WTC11 (cell line): ENCODE measurements at regions not wholly inside any gene's neighbourhood (a gene's known extent, or its start where the extent isn't known, plus 50 kb on each side); places are given as distances from the start of the nearest gene placed in this dataset.

ENCODE experiments used
- ATAC-seq: fragments of 200-7000 bp; cut with Tn5 transposase; 2 replicates; pipeline ENCODE4 v1.10.0; 2021; ENCODE audit warnings: mild to moderate bottlenecking, moderate library complexity
- CTCF ChIA-PET: fragments of 300-600 bp; sonication (Branson Sonifier 250); formaldehyde crosslinking; loops from one replicate; lab custom pipeline; 2021; ENCODE audit warnings: antibody characterized with exemption; lab: Charles Lee
- POLR2A ChIA-PET: fragments of 350-600 bp; sonication (Branson Sonifier 250); formaldehyde crosslinking; loops from one replicate; lab custom pipeline; 2021; ENCODE audit warnings: antibody characterized with exemption; lab: Charles Lee
- DNase-seq: peaks from one replicate; pipeline ENCODE4 v3.0.0; 2021; ENCODE audit warnings: low spot score
- H3K27ac Mint-ChIP-seq: 2 replicates; pipeline ENCODE4 v1.8.0; 2021; ENCODE audit warnings: mixed read lengths
- H3K27me3 Mint-ChIP-seq: 2 replicates; pipeline ENCODE4 v1.8.0; 2021; ENCODE audit warnings: low read depth, mild to moderate bottlenecking, moderate library complexity, mixed read lengths
- H3K36me3 Mint-ChIP-seq: 2 replicates; pipeline ENCODE4 v1.8.0; 2021; ENCODE audit warnings: mixed read lengths
- H3K4me1 Mint-ChIP-seq: 2 replicates; pipeline ENCODE4 v1.8.0; 2022; ENCODE audit warnings: mixed read lengths
- H3K4me3 Mint-ChIP-seq: 2 replicates; pipeline ENCODE4 v1.8.0; 2021; ENCODE audit warnings: mild to moderate bottlenecking, moderate library complexity, mixed read lengths
- H3K9me3 Mint-ChIP-seq: 2 replicates; pipeline ENCODE4 v1.8.0; 2021; ENCODE audit warnings: mixed read lengths
- ATF1 ChIP-seq: sonication (generic); formaldehyde crosslinking; IDR thresholded peaks from 2 replicates; pipeline ENCODE4 v1.8.1; 2023; ENCODE audit warnings: mild to moderate bottlenecking, moderate library complexity, missing genetic modification reagents
- CBFB ChIP-seq: sonication (generic); formaldehyde crosslinking; IDR thresholded peaks from 2 replicates; pipeline ENCODE4 v1.8.1; 2022; ENCODE audit warnings: mild to moderate bottlenecking, low read depth, missing genetic modification reagents
- E2F1 ChIP-seq: sonication (generic); formaldehyde crosslinking; IDR thresholded peaks from 2 replicates; pipeline ENCODE4 v1.8.0; 2022; ENCODE audit warnings: mild to moderate bottlenecking, missing genetic modification reagents
- FOXP4 ChIP-seq: sonication (generic); formaldehyde crosslinking; IDR thresholded peaks from 2 replicates; pipeline ENCODE4 v1.8.0; 2022; ENCODE audit warnings: mild to moderate bottlenecking, missing genetic modification reagents
- NFYB ChIP-seq: sonication (generic); formaldehyde crosslinking; conservative IDR thresholded peaks from 2 replicates; pipeline ENCODE4 v1.8.0; 2022; ENCODE audit warnings: low read depth, missing genetic modification reagents
- NR1H2 ChIP-seq: sonication (generic); formaldehyde crosslinking; IDR thresholded peaks from 2 replicates; pipeline ENCODE4 v1.9.0; 2021; ENCODE audit warnings: mild to moderate bottlenecking, moderate library complexity, missing genetic modification reagents
- PRDM15 ChIP-seq: sonication (generic); formaldehyde crosslinking; IDR thresholded peaks from 2 replicates; pipeline ENCODE4 v1.8.0; 2022; ENCODE audit warnings: missing genetic modification reagents
- SOX15 ChIP-seq: fragments of 250-450 bp; sonication (Bioruptor Pico); IDR thresholded peaks from 2 replicates; pipeline ENCODE4 v1.9.0; 2021; ENCODE audit warnings: mild to moderate bottlenecking
- TEAD4 ChIP-seq: sonication (generic); formaldehyde crosslinking; IDR thresholded peaks from 2 replicates; pipeline ENCODE4 v1.8.0; 2022; ENCODE audit warnings: mild to moderate bottlenecking, missing genetic modification reagents
- ZBTB43 ChIP-seq: sonication (generic); formaldehyde crosslinking; IDR thresholded peaks from 2 replicates; pipeline ENCODE4 v1.8.1; 2023; ENCODE audit warnings: mild to moderate bottlenecking, missing genetic modification reagents
- ZNF121 ChIP-seq: sonication (generic); formaldehyde crosslinking; IDR thresholded peaks from 2 replicates; pipeline ENCODE4 v1.8.0; 2023; ENCODE audit warnings: missing genetic modification reagents
- ZNF423 ChIP-seq: fragments of 250-450 bp; sonication (Bioruptor Pico); IDR thresholded peaks from 2 replicates; pipeline ENCODE4 v2.1.2; 2022; ENCODE audit warnings: mild to moderate bottlenecking, moderate library complexity
- TF ChIP-seq, protein P1 (sequence below): sonication (generic); formaldehyde crosslinking; IDR thresholded peaks from 2 replicates; pipeline ENCODE4 v1.8.0; 2023; ENCODE audit warnings: missing genetic modification reagents
- TF ChIP-seq, protein P2 (sequence below): fragments of 250-450 bp; sonication (Bioruptor Pico); IDR thresholded peaks from 2 replicates; pipeline ENCODE4 v1.9.0; 2021; ENCODE audit warnings: mild to moderate bottlenecking
- TF ChIP-seq, protein P3 (sequence below): sonication (generic); formaldehyde crosslinking; IDR thresholded peaks from 2 replicates; pipeline ENCODE4 v1.8.0; 2023; ENCODE audit warnings: missing genetic modification reagents, mild to moderate bottlenecking, borderline replicate concordance
- TF ChIP-seq, protein P4 (sequence below): fragments of 200-600 bp; IDR thresholded peaks from 2 replicates; pipeline ENCODE4 v1.8.0; 2022; ENCODE audit warnings: antibody characterized with exemption

DNA sequence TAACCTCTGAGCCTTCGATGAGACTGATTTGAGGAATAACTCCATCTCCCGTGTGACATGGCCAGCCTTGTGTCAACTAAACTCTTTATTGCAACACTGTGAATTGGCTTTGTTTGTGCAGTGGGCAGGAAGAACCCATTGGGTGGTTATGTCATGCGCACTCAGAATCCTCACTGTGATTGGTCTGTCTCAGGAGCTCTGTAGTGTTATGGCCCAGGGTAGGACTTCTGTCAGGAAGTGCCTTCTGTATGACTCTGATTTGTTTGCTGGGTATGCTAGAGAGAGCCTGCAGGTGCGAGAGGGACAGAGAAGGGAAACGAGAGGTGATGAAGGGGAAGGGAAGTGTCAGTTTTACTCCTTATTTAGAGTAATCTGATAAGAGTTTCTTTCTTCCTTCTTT, 71.5 kb upstream of the DCD start:
- H3K27ac Mint-ChIP-seq: no peak overlapping the region
- DNase-seq: no peak
- peaks cover 38% of the 10 kb centered on the region for H3K4me1 Mint-ChIP-seq
- TF ChIP-seq, protein P1, sequence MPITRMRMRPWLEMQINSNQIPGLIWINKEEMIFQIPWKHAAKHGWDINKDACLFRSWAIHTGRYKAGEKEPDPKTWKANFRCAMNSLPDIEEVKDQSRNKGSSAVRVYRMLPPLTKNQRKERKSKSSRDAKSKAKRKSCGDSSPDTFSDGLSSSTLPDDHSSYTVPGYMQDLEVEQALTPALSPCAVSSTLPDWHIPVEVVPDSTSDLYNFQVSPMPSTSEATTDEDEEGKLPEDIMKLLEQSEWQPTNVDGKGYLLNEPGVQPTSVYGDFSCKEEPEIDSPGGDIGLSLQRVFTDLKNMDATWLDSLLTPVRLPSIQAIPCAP: no peak
- TF ChIP-seq NR1H2: no peak
- 0 out of 2 replicates have a peak, but pooled peaks have one; percentile 25 for TF ChIP-seq NFYB
- TF ChIP-seq ATF1 (CRISPR knock-in tag): no peak
- no peak for TF ChIP-seq PRDM15
- no peak overlapping the region for H3K4me3 Mint-ChIP-seq
- H3K9me3 Mint-ChIP-seq: no peaks in the 10 kb centered on the region
- no peaks in the 10 kb centered on the region for H3K36me3 Mint-ChIP-seq
- ATAC-seq: peak; percentile 61
- H3K27me3 Mint-ChIP-seq: no peaks in the 10 kb centered on the region
- ChIA-PET POLR2A (no interaction called here), CTCF (interaction anchor here (1.2 to 2.0 kb wide), 4 partner anchors 18 to 147 kb away, joined by 3 to 5 read pairs (median 5); no protein-coding TSS in a partner anchor)

DNA sequence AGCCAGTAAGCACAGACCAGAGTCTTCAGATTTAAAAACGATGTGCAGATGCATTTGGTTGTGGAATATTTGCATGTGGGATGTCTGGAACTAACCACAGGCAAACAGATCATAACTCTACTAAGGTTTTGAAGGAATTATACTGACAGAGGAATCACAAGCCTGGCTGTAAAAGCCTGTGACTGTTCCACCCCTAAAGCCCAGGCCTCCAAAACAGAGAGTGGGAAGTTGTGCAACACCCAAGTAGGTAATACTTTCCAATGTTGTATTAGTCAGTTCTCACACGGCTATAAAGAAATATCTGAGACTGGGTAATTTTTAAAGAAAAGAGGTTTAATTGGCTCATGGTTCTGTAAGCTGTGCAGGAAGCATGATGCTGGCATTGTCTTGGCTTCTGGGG, 68.1 kb upstream of the DCD start:
- no peak overlapping the region for H3K4me3 Mint-ChIP-seq
- peaks cover 20% of the 10 kb centered on the region for H3K4me1 Mint-ChIP-seq
- H3K27me3 Mint-ChIP-seq: no peaks in the 10 kb centered on the region; the same call in 1 of the 2 replicates
- CTCF ChIA-PET: interaction anchor here (1.0 to 1.8 kb wide), 3 partner anchors 8 to 58 kb away, joined by 3 to 7 read pairs (median 4); no protein-coding TSS in a partner anchor
- no peaks in the 10 kb centered on the region for H3K36me3 Mint-ChIP-seq
- peaks cover 6% of the 10 kb centered on the region for H3K9me3 Mint-ChIP-seq
- DNase-seq: no peak
- ATAC-seq: no peak
- POLR2A ChIA-PET: no interaction called here
- no peak overlapping the region for H3K27ac Mint-ChIP-seq
- TF ChIP-seq, protein P2, sequence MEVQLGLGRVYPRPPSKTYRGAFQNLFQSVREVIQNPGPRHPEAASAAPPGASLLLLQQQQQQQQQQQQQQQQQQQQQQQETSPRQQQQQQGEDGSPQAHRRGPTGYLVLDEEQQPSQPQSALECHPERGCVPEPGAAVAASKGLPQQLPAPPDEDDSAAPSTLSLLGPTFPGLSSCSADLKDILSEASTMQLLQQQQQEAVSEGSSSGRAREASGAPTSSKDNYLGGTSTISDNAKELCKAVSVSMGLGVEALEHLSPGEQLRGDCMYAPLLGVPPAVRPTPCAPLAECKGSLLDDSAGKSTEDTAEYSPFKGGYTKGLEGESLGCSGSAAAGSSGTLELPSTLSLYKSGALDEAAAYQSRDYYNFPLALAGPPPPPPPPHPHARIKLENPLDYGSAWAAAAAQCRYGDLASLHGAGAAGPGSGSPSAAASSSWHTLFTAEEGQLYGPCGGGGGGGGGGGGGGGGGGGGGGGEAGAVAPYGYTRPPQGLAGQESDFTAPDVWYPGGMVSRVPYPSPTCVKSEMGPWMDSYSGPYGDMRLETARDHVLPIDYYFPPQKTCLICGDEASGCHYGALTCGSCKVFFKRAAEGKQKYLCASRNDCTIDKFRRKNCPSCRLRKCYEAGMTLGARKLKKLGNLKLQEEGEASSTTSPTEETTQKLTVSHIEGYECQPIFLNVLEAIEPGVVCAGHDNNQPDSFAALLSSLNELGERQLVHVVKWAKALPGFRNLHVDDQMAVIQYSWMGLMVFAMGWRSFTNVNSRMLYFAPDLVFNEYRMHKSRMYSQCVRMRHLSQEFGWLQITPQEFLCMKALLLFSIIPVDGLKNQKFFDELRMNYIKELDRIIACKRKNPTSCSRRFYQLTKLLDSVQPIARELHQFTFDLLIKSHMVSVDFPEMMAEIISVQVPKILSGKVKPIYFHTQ (CRISPR knock-in tag): no peak
- TF ChIP-seq SOX15 (CRISPR knock-in tag) (no peak), E2F1 (CRISPR knock-in tag) (no peak), CBFB (CRISPR knock-in tag) (no peak), FOXP4 (CRISPR knock-in tag) (no peak), ZNF423 (CRISPR knock-in tag) (no peak), TEAD4 (CRISPR knock-in tag) (no peak), ZBTB43 (CRISPR knock-in tag) (no peak), ZNF121 (CRISPR knock-in tag) (no peak)
- TF ChIP-seq, protein P3, sequence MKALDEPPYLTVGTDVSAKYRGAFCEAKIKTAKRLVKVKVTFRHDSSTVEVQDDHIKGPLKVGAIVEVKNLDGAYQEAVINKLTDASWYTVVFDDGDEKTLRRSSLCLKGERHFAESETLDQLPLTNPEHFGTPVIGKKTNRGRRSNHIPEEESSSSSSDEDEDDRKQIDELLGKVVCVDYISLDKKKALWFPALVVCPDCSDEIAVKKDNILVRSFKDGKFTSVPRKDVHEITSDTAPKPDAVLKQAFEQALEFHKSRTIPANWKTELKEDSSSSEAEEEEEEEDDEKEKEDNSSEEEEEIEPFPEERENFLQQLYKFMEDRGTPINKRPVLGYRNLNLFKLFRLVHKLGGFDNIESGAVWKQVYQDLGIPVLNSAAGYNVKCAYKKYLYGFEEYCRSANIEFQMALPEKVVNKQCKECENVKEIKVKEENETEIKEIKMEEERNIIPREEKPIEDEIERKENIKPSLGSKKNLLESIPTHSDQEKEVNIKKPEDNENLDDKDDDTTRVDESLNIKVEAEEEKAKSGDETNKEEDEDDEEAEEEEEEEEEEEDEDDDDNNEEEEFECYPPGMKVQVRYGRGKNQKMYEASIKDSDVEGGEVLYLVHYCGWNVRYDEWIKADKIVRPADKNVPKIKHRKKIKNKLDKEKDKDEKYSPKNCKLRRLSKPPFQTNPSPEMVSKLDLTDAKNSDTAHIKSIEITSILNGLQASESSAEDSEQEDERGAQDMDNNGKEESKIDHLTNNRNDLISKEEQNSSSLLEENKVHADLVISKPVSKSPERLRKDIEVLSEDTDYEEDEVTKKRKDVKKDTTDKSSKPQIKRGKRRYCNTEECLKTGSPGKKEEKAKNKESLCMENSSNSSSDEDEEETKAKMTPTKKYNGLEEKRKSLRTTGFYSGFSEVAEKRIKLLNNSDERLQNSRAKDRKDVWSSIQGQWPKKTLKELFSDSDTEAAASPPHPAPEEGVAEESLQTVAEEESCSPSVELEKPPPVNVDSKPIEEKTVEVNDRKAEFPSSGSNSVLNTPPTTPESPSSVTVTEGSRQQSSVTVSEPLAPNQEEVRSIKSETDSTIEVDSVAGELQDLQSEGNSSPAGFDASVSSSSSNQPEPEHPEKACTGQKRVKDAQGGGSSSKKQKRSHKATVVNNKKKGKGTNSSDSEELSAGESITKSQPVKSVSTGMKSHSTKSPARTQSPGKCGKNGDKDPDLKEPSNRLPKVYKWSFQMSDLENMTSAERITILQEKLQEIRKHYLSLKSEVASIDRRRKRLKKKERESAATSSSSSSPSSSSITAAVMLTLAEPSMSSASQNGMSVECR (CRISPR knock-in tag): no peak
- TF ChIP-seq, protein P4, sequence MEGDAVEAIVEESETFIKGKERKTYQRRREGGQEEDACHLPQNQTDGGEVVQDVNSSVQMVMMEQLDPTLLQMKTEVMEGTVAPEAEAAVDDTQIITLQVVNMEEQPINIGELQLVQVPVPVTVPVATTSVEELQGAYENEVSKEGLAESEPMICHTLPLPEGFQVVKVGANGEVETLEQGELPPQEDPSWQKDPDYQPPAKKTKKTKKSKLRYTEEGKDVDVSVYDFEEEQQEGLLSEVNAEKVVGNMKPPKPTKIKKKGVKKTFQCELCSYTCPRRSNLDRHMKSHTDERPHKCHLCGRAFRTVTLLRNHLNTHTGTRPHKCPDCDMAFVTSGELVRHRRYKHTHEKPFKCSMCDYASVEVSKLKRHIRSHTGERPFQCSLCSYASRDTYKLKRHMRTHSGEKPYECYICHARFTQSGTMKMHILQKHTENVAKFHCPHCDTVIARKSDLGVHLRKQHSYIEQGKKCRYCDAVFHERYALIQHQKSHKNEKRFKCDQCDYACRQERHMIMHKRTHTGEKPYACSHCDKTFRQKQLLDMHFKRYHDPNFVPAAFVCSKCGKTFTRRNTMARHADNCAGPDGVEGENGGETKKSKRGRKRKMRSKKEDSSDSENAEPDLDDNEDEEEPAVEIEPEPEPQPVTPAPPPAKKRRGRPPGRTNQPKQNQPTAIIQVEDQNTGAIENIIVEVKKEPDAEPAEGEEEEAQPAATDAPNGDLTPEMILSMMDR: no peak
